Retinal pigment epithelial cell (primary cell): ENCODE measurements at regions not wholly inside any gene's neighbourhood (a gene's known extent, or its start where the extent isn't known, plus 50 kb on each side); places are given as distances from the start of the nearest gene placed in this dataset.

ENCODE experiments used
- DNase-seq: peaks from one replicate; pipeline ENCODE4 v3.0.0-alpha.2; 2010; ENCODE audit warnings: low read depth
- H3K4me3 ChIP-seq: 2 replicates; pipeline ENCODE4 v1.5.1; 2011; ENCODE audit warnings: mild to moderate bottlenecking, low read length, control low read depth, moderate library complexity
- TF ChIP-seq, protein P1 (sequence below): conservative IDR thresholded peaks from 2 replicates; pipeline ENCODE4 v1.5.1; 2011; ENCODE audit warnings: low read depth, low read length, control low read depth, inconsistent platforms

GRCh38 chr4:29453303-29453820 lies 1266.8 kb upstream of the PCDH7 start:
- TF ChIP-seq, protein P1, sequence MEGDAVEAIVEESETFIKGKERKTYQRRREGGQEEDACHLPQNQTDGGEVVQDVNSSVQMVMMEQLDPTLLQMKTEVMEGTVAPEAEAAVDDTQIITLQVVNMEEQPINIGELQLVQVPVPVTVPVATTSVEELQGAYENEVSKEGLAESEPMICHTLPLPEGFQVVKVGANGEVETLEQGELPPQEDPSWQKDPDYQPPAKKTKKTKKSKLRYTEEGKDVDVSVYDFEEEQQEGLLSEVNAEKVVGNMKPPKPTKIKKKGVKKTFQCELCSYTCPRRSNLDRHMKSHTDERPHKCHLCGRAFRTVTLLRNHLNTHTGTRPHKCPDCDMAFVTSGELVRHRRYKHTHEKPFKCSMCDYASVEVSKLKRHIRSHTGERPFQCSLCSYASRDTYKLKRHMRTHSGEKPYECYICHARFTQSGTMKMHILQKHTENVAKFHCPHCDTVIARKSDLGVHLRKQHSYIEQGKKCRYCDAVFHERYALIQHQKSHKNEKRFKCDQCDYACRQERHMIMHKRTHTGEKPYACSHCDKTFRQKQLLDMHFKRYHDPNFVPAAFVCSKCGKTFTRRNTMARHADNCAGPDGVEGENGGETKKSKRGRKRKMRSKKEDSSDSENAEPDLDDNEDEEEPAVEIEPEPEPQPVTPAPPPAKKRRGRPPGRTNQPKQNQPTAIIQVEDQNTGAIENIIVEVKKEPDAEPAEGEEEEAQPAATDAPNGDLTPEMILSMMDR = no peak
- no peak overlapping the region for H3K4me3 ChIP-seq
- no peak for DNase-seq

- TF ChIP-seq, protein P1 = no peak
- DNase-seq = no peak
- H3K4me3 ChIP-seq = no peak overlapping the region
Measured at GRCh38 chr4:29459926-29460325, 1260.2 kb upstream of the PCDH7 start.

GRCh38 chr4:29467044-29467717 lies 1253.0 kb upstream of the PCDH7 start:
- TF ChIP-seq, protein P1 = no peak
- H3K4me3 ChIP-seq = no peak overlapping the region
- no peak for DNase-seq
